PC-3 (cell line): ENCODE measurements at regions not wholly inside any gene's neighbourhood (a gene's known extent, or its start where the extent isn't known, plus 50 kb on each side); places are given as distances from the start of the nearest gene placed in this dataset.

Experiments
- EZH2 ChIP-seq: fragments of 300-600 bp; sonication (generic); IDR thresholded peaks from one replicate; pipeline ENCODE4 v1.6.1; 2017; ENCODE audit warnings: antibody characterized with exemption, mild to moderate bottlenecking, low read length; ENCODE audit not compliant: unreplicated experiment
- EZH2phosphoT487 ChIP-seq: fragments of 300-600 bp; sonication (generic); IDR thresholded peaks from 2 replicates; pipeline ENCODE4 v1.6.1; 2018; ENCODE audit warnings: mild to moderate bottlenecking, antibody characterized with exemption, low read length, borderline replicate concordance
- TF ChIP-seq, protein P1 (sequence below): fragments of 300-600 bp; sonication (generic); conservative IDR thresholded peaks from 2 replicates; pipeline ENCODE4 v1.5.1; 2017; ENCODE audit warnings: antibody characterized with exemption, low read depth, mild to moderate bottlenecking, low read length

DNA sequence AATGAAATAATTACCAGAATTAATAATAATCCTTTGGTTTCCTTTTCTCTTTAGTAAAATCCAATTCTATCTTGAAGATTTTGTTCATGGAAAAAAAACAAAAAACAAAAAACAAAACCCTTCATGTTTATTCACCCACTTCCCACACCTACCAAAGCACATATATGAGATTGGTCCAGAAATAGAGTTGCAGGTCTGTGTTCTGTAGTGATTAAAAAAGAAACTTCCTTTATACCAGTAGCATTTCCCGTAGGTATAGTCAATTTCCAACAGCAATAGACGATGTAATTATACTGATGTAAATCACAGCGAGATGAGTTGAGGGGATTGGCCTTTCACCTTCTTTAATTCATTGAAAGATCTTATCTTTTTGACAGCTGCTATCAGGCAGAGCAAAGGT, 194.6 kb downstream of the SOX2 start:
- TF ChIP-seq, protein P1, sequence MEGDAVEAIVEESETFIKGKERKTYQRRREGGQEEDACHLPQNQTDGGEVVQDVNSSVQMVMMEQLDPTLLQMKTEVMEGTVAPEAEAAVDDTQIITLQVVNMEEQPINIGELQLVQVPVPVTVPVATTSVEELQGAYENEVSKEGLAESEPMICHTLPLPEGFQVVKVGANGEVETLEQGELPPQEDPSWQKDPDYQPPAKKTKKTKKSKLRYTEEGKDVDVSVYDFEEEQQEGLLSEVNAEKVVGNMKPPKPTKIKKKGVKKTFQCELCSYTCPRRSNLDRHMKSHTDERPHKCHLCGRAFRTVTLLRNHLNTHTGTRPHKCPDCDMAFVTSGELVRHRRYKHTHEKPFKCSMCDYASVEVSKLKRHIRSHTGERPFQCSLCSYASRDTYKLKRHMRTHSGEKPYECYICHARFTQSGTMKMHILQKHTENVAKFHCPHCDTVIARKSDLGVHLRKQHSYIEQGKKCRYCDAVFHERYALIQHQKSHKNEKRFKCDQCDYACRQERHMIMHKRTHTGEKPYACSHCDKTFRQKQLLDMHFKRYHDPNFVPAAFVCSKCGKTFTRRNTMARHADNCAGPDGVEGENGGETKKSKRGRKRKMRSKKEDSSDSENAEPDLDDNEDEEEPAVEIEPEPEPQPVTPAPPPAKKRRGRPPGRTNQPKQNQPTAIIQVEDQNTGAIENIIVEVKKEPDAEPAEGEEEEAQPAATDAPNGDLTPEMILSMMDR, result no peak
- TF ChIP-seq EZH2phosphoT487 (no peak), EZH2 (no peak)
